Activated CD4-positive, alpha-beta T cell treated with anti-CD3 and anti-CD28 coated beads for 36 hours (primary cell): ENCODE measurements at regions not wholly inside any gene's neighbourhood (a gene's known extent, or its start where the extent isn't known, plus 50 kb on each side); places are given as distances from the start of the nearest gene placed in this dataset.

Experiments
- ATAC-seq: fragments of 200-7000 bp; cut with Tn5 transposase; one replicate; pipeline ENCODE4 v1.10.0; 2021; ENCODE audit warnings: mild to moderate bottlenecking, moderate library complexity
- CTCF ChIA-PET: fragments of 350-600 bp; sonication (Branson Sonifier 250); formaldehyde crosslinking; loops from one replicate; lab custom pipeline; 2021; ENCODE audit warnings: antibody characterized with exemption; lab: Charles Lee
- POLR2A ChIA-PET: fragments of 350-600 bp; sonication (Branson Sonifier 250); formaldehyde crosslinking; loops from one replicate; lab custom pipeline; 2021; ENCODE audit warnings: antibody characterized with exemption, inconsistent platforms; lab: Charles Lee
- DNase-seq: peaks from one replicate; pipeline ENCODE4 v3.0.0-alpha.2; 2020
- H3K27ac Mint-ChIP-seq: one replicate; pipeline ENCODE4 v1.8.0; 2021; ENCODE audit warnings: mixed read lengths
- H3K27me3 Mint-ChIP-seq: one replicate; pipeline ENCODE4 v1.8.0; 2021; ENCODE audit warnings: mixed read lengths
- H3K36me3 Mint-ChIP-seq: one replicate; pipeline ENCODE4 v1.8.0; 2021; ENCODE audit warnings: low read depth, mixed read lengths
- H3K4me1 Mint-ChIP-seq: one replicate; pipeline ENCODE4 v1.8.0; 2021; ENCODE audit warnings: mixed read lengths
- H3K4me3 Mint-ChIP-seq: one replicate; pipeline ENCODE4 v1.8.0; 2021; ENCODE audit warnings: mild to moderate bottlenecking, moderate library complexity, mixed read lengths
- H3K9me3 Mint-ChIP-seq: one replicate; pipeline ENCODE4 v1.8.0; 2021; ENCODE audit warnings: low read depth, mixed read lengths
- intact Hi-C, 2 experiments: fragments of 100-400 bp; cut with DNase I in 1 of 2; cut with micrococcal nuclease in 1 of 2; formaldehyde crosslinking; loops; one replicate each; pipeline versions ENCODE4 v1.14.2 to v1.15.1; 2022 to 2024; cut with DNase I, micrococcal nuclease

DNA sequence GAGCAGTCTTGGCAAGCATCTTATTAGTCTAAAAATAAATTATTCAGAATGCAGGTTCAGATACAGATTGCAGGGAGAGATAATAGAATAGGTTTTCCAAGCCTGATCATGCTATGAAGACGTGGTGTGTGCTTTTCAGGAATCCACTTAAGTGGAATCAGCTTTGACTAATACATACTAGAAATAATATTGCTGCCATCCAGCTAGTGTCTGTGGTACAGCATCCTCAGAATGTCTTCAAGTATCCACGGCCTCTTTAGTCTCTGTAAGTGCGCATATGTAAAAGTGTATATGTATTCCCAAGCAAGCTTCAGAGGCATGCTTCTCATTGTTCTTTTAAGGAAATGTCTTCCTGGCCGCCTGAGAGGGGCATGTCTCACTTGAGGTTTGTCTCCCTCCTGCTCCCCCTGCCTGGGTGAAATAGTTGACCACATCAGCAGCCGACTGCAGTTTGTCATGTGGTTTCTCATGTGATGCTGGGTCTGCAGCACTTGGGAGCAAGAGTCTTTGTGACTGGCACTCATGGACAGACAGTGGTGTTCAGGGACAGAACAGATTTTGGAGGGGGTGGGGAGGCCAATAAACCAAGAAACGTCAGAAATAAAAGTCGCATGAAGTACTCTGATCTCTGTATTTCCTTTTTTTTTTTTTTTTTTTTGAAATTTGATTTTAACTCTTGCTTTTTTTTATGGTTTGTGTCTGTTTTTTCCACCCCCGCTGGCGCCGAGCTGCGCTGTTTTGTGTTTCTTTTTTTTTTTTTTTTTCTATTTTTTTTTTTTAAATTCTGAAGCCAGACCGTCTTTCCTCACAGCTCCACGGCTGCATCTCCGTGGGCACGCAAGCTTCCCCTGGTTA, 150.8 kb downstream of the PRL start:
- H3K4me3 Mint-ChIP-seq = peak overlapping the region; percentile 70
- intact Hi-C loops = loop anchor here (5.0 kb wide), 4 partner anchors 54 to 549 kb away; no protein-coding TSS in a partner anchor
- ChIA-PET CTCF (no interaction called here), POLR2A (interaction anchor here (0.7 kb wide), 1 partner anchor 54 kb away, joined by 3 read pairs; no protein-coding TSS in a partner anchor)
- H3K9me3 Mint-ChIP-seq = no peaks in the 10 kb centered on the region
- DNase-seq = peak; percentile 9
- peaks cover 2% of the 10 kb centered on the region for H3K36me3 Mint-ChIP-seq
- H3K27ac Mint-ChIP-seq = peak overlapping the region; percentile 63
- peaks cover 32% of the 10 kb centered on the region for H3K4me1 Mint-ChIP-seq
- ATAC-seq = no peak
- peaks cover 36% of the 10 kb centered on the region for H3K27me3 Mint-ChIP-seq

DNA sequence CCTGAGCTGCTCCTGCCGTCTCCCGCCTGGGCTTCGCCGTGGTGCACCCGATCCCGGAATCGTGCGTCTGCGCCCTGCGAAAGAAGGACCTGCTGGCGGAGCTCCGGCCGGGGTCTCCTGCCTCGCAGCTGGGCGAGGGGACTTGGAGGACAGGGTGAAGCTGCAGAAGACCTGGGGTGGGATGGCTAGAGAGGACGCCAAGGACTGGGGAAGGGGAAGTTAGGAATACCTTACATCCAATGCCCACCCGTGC, 150.2 kb downstream of the PRL start:
- ATAC-seq (no peak), DNase-seq (no peak)
- Mint-ChIP-seq H3K4me1 (peaks cover 30% of the 10 kb centered on the region), H3K36me3 (peaks cover 2% of the 10 kb centered on the region), H3K27ac (peak overlapping the region; percentile 64), H3K27me3 (peaks cover 36% of the 10 kb centered on the region), H3K9me3 (no peaks in the 10 kb centered on the region), H3K4me3 (peak overlapping the region; percentile 70)
- intact Hi-C loops = loop anchor here (5.0 kb wide), 4 partner anchors 54 to 549 kb away; no protein-coding TSS in a partner anchor
- ChIA-PET POLR2A (interaction anchor here (0.7 kb wide), 1 partner anchor 55 kb away, joined by 3 read pairs; no protein-coding TSS in a partner anchor), CTCF (no interaction called here)

DNA sequence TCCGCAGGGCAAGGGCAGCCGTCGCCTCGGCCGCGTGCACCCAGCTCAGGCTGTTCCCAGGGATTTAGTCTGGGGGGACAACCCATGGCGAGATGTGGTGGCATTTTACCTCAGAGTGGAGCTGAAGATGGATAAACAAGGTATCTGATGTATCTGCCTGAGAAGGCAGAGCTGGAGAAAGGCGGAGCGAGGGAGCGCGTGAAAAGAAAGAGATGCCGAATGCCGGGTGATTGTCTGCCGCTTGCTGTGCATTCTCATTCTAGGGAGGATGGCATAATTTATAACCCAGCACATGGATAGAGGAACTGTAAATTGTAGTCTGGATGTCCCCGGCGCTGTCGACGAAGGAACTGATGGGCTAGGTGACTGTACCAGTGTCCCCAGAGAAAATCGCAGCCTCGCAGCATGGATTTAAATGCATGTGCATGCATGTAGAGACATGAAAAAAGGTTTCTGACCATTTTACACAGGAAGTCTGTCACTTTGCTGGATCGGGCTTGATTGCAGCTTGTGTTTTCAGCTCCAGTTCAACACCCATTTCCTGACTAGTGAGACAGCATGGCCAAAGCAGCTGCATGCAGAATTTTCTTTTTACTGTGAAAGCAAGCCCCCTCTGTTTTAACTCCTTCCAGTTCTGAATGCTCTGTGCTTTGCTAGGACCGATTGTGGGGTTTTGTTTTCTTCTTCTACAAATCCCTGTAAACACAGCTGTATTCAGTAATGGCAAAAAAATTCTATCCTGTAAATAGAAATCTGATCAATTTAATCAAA, 149.7 kb downstream of the PRL start:
- DNase-seq = peak; percentile 32
- Mint-ChIP-seq H3K27ac (peak overlapping the region; percentile 64), H3K36me3 (peaks cover 2% of the 10 kb centered on the region), H3K4me3 (peak overlapping the region; percentile 70), H3K9me3 (no peaks in the 10 kb centered on the region), H3K27me3 (peaks cover 36% of the 10 kb centered on the region), H3K4me1 (peaks cover 29% of the 10 kb centered on the region)
- ChIA-PET POLR2A (interaction anchor here (1.4 kb wide), 1 partner anchor 78 kb away, joined by 6 read pairs; no protein-coding TSS in a partner anchor), CTCF (interaction anchor here (0.6 kb wide), 1 partner anchor 1298 kb away, joined by 3 read pairs; no protein-coding TSS in a partner anchor)
- ATAC-seq = no peak
- intact Hi-C loops = loop anchor here (5.0 kb wide), 4 partner anchors 55 to 550 kb away; no protein-coding TSS in a partner anchor

DNA sequence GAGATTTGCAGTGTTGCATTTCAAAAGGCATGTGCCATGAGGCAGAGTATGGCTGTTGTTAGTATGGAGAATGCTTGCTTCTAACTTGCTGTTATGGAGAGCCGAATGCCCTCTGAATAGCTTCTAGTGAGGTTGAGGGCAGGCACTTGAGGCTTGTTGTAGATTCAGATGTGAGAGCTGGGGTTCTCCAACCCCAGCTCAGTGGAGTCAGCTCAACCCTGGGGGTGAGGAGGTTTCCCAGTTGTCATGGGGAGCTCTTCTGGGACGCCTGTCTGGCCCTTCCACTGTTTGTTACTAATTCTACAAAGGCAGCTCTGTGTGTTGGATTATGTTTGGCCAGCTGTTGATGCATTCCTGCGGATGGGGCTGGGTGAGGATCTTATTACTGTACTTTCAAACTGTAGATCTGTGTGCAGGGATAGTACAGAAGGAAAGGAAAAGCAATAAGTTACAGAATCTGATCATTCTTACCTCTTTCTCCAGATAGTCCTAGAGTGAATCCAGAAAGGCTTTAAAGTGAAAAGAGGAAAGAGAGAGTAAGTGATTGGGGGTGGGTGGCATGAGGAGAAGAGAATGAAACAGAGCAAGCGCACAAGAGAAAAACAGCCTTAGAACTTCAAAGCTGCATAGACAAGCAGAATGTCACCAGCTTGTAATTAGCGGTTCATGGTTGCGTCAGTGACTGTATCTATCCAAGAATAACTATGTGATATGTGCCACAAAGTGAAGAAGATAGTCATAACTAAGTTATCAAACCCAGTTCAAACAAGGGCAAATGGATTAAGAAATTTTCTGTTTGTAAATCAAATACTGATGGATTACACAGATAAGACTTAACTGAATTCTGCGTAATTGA, 148.7 kb downstream of the PRL start:
- Mint-ChIP-seq H3K27ac (peak overlapping the region; percentile 22), H3K4me1 (peaks cover 29% of the 10 kb centered on the region), H3K4me3 (peak overlapping the region; percentile 70), H3K36me3 (peaks cover 2% of the 10 kb centered on the region), H3K9me3 (no peaks in the 10 kb centered on the region), H3K27me3 (peaks cover 36% of the 10 kb centered on the region)
- DNase-seq (peak; percentile 32), ATAC-seq (peak; percentile 79)
- CTCF ChIA-PET = interaction anchor here (0.6 to 1.6 kb wide), 2 partner anchors 122 to 1297 kb away, joined by 3 read pairs; no protein-coding TSS in a partner anchor
- intact Hi-C loops = loop anchor here (5.0 kb wide), 4 partner anchors 56 to 551 kb away; no protein-coding TSS in a partner anchor
- POLR2A ChIA-PET = interaction anchor here (1.4 kb wide), 1 partner anchor 79 kb away, joined by 6 read pairs; no protein-coding TSS in a partner anchor

DNA sequence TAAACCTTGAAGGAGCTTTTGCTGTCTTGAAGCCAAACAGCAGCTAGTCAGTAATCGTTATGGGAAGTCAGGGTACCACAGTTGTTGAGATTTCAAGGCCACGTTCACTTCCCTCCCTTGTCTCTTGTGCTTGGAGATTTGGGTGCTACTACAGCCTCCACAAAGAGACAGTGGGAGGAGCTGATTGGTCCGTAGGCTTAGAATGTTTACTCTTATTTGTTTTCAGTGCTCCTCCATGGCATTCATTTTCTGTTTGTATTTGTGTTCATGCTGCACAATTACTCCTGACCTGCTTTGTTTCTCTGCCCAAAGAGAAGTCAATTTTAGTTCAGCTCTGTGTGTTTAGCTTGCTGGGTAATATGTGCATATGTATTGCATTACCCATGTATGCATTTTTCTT, 147.7 kb downstream of the PRL start:
- no peak for ATAC-seq
- Mint-ChIP-seq H3K27ac (no peak overlapping the region), H3K9me3 (no peaks in the 10 kb centered on the region), H3K4me1 (peaks cover 29% of the 10 kb centered on the region), H3K36me3 (peaks cover 2% of the 10 kb centered on the region), H3K27me3 (peaks cover 36% of the 10 kb centered on the region), H3K4me3 (no peak overlapping the region)
- POLR2A ChIA-PET = interaction anchor here (0.6 kb wide), 1 partner anchor 198 kb away, joined by 5 read pairs; no protein-coding TSS in a partner anchor
- intact Hi-C loops = loop anchor here (5.0 kb wide), 4 partner anchors 57 to 552 kb away; no protein-coding TSS in a partner anchor
- DNase-seq = no peak
- CTCF ChIA-PET = interaction anchor here (1.6 kb wide), 1 partner anchor 123 kb away, joined by 3 read pairs; no protein-coding TSS in a partner anchor

DNA sequence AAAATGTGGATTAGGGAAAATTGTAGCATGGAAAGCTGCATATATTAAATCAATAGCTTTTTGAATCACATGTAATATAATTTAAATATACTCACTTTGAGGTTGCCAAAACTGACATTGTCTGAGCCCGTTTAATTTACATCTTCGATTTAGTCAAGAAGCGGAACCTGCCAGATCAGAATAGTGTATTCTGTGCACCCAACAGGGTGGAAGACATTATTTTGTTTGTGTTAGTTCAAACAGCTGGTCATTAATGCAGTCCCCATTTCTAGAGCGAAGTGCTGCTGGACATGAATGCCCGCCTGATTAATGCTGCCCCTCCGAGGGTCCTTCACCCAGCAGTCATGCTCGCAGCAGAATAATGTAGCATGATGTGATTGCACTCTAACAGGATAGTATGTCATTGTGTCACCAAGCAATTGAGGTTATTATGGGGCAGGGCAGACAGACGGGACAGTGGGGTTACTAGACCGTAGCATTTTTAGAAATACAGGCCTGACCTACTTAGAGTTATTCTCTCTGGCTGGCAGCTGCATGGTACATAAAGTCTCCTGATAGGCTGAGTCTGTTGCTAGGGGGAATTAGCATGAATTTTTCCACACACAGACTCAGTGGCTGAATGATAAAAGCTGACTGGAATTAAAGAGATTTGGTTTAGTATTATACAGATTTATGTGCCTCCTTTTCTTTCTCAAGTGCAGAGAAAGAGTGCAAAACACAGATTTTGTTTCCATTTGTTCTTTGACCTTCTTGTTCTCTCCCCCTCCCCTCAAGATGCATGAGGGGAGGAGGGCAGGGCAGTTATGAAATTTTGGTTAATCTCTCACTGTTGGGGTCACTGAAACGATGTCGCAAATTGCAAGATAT, 147.1 kb downstream of the PRL start:
- peaks cover 34% of the 10 kb centered on the region for H3K27me3 Mint-ChIP-seq

DNA sequence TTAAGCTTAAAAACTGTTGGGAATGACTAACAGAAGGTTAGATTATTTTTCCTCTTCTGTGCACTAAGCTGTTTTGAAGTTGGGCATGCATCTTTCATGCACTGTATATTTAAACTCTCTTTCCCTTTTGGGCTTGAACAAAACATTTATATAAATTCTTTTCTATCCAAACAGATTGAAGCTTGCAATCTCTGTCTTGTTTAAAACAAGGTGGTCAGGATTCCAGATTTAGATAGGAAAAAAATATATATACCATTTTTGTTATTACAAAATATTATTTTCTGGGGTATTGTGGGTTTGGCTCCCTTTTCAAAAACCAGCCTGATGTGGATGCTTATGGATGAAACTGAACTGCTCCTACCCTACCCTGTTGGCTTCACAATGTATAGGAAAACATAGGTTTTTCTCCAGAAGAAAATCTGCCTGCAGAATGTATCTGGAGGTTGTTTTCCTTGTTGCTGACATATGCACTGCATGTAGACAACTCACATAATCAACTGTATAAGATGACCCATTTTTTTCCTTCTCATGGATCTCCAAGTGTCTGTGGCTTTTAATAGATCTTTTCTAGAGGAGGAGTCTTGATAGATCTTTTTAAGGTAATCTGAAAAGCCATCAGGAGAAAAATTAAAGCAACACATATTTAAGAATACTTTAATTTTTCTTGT, 146.3 kb downstream of the PRL start:
- intact Hi-C loops = no loop called here
- peaks cover 29% of the 10 kb centered on the region for H3K27me3 Mint-ChIP-seq
- H3K9me3 Mint-ChIP-seq = no peaks in the 10 kb centered on the region
- H3K36me3 Mint-ChIP-seq = peaks cover 2% of the 10 kb centered on the region
- CTCF ChIA-PET = no interaction called here
- no peak for ATAC-seq
- POLR2A ChIA-PET = no interaction called here
- no peak overlapping the region for H3K4me3 Mint-ChIP-seq
- H3K4me1 Mint-ChIP-seq = peaks cover 29% of the 10 kb centered on the region
- DNase-seq = no peak
- no peak overlapping the region for H3K27ac Mint-ChIP-seq

More for the DNA sequence above, 147.1 kb downstream of the PRL start:
- intact Hi-C loops = loop anchor here (5.0 kb wide), 4 partner anchors 57 to 552 kb away; no protein-coding TSS in a partner anchor
- ChIA-PET POLR2A (interaction anchor here (0.6 kb wide), 1 partner anchor 198 kb away, joined by 5 read pairs; no protein-coding TSS in a partner anchor), CTCF (interaction anchor here (1.6 kb wide), 1 partner anchor 124 kb away, joined by 3 read pairs; no protein-coding TSS in a partner anchor)
- H3K36me3 Mint-ChIP-seq = peaks cover 2% of the 10 kb centered on the region
- no peak overlapping the region for H3K27ac Mint-ChIP-seq
- H3K9me3 Mint-ChIP-seq = no peaks in the 10 kb centered on the region
- peaks cover 29% of the 10 kb centered on the region for H3K4me1 Mint-ChIP-seq
- H3K4me3 Mint-ChIP-seq = no peak overlapping the region
- ATAC-seq = no peak
- DNase-seq = no peak

DNA sequence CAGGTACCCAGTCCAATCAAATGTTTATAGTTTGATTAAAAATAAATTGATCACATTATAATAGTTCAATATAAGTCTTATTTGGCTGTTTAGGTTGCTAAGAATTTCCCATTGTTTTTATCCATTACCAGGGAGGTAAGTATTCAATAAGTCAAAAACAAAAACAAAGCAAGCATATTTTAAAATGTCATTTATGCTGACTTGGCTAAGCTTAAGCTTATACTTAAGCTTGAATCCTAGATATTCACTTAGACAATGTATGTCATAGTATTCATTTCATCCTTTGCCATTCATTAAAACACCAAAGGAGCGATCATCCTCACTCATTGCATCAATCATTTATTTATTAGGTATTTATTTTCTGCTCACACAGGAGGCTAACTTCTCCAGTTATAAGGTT, 144.9 kb downstream of the PRL start:
- DNase-seq = no peak
- H3K4me1 Mint-ChIP-seq = peaks cover 22% of the 10 kb centered on the region
- ATAC-seq = no peak
- peaks cover 18% of the 10 kb centered on the region for H3K27me3 Mint-ChIP-seq
- CTCF ChIA-PET = no interaction called here
- H3K4me3 Mint-ChIP-seq = no peak overlapping the region
- H3K36me3 Mint-ChIP-seq = no peaks in the 10 kb centered on the region
- H3K27ac Mint-ChIP-seq = no peak overlapping the region
- intact Hi-C loops = no loop called here
- no peaks in the 10 kb centered on the region for H3K9me3 Mint-ChIP-seq
- POLR2A ChIA-PET = no interaction called here

DNA sequence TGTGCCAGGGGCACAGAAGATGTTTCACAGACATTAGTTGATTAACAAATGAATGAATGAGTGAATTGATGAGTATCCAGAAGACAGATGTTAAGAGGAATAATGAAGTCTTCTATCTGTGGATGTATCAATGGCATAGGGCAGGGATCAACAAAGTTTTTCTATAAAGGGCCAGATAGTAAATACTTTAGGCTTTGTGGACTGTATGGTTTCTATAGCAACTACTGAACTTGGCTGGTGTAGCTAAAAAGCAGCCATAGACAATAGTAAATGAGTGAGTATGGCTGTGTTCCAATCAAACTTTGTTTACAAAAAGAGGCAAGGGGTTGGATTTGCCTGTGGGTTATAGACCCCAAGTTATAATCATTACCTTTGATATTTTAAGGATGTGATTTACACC, 144.0 kb downstream of the PRL start:
- Mint-ChIP-seq H3K27me3 (peaks cover 9% of the 10 kb centered on the region), H3K4me3 (no peak overlapping the region), H3K36me3 (no peaks in the 10 kb centered on the region), H3K27ac (no peak overlapping the region), H3K4me1 (peaks cover 13% of the 10 kb centered on the region), H3K9me3 (no peaks in the 10 kb centered on the region)
- intact Hi-C loops = no loop called here
- CTCF ChIA-PET = no interaction called here
- ATAC-seq (no peak), DNase-seq (no peak)
- POLR2A ChIA-PET = no interaction called here
